GM21423 (cell line): ENCODE measurements at regions not wholly inside any gene's neighbourhood (a gene's known extent, or its start where the extent isn't known, plus 50 kb on each side); places are given as distances from the start of the nearest gene placed in this dataset.

Source experiments
- ATAC-seq: cut with Tn5 transposase; IDR thresholded peaks from one replicate; pipeline ENCODE4 v1.9.1; 2021; ENCODE audit warnings: mild to moderate bottlenecking, moderate library complexity; ENCODE audit not compliant: unreplicated experiment

DNA sequence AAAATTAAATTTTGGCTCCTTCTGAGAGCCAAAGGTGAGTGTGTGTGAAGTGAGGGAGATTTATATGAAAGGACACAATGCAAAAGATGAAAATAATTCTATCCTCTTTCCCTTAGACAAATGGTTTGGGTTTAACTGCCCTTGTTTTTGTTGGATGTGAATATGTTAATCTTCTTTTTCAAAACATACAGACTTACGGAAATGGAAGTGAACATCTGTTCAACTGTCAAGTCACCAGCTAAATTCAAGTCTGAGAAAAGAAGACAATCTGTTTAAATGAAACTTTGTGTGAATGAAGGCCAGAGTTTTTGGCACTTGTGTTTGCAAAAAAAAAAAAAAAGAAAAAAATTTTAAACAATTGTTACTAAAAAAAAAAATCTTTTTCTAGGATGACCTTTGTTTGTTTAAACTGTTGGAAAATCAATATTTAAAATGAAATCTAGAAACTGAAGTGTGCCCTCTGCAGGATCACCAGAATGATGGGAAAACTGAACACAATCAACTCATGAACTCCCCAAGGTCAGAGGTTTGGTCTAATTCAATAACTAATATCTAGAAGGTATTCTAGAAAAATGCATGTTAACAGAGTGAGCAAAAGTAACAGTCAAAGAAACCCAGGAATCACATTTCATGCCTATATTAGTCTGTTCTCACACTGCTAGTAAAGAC, 448.8 kb downstream of the FLRT2 start:
- ATAC-seq, result no peak

DNA sequence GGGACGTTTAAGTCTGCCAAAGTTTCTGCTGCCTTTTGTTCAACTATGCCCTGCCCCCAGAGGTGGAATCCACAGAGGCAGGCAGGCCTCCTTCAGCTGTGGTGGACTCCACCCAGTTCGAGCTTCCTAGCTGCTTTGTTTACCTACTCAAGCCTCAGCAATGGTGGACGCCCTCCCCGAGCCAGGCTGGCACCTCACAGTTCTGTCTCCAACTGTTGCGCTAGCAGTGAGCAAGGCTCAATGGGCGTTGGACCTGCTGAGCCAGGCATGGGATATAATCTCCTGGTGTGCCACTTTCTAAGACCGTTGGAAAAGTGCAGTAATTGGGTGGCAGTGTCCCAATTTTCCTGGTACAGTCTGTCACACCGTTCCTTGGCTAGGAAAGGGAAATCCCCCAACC, 444.7 kb downstream of the FLRT2 start:
- no peak for ATAC-seq

- ATAC-seq, result no peak
These were observed 433.5 kb downstream of the FLRT2 start for GRCh38 chr14:85963486-85963885.

DNA sequence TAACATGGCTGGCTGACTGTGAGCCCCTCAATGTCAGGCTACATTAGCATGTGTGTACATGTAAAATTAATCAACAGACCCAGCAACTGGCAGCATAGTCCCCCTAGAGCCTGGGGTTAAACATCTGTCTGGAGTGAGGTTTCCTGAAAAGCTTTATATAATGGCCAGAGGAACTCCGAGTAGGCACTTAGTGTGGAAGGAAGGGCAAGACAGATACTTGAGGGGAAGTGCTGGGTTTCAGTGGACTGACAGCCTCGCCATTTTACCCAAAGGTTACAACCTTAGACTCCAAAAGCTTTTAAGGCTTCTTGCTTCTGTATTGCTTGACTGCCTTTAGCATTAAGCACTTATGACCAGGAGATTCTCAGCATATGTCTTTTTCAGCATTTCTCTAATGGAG, 430.8 kb downstream of the FLRT2 start:
- no peak for ATAC-seq

GRCh38 chr14:85959063-85959462, 429.1 kb downstream of the FLRT2 start:
- ATAC-seq, result no peak

- no peak for ATAC-seq
These were observed 428.1 kb downstream of the FLRT2 start for GRCh38 chr14:85958069-85958468.

- ATAC-seq, result no peak
These were observed 423.3 kb downstream of the FLRT2 start for GRCh38 chr14:85953265-85953664.

- no peak for ATAC-seq
These were observed 418.2 kb downstream of the FLRT2 start for GRCh38 chr14:85948153-85948552.

DNA sequence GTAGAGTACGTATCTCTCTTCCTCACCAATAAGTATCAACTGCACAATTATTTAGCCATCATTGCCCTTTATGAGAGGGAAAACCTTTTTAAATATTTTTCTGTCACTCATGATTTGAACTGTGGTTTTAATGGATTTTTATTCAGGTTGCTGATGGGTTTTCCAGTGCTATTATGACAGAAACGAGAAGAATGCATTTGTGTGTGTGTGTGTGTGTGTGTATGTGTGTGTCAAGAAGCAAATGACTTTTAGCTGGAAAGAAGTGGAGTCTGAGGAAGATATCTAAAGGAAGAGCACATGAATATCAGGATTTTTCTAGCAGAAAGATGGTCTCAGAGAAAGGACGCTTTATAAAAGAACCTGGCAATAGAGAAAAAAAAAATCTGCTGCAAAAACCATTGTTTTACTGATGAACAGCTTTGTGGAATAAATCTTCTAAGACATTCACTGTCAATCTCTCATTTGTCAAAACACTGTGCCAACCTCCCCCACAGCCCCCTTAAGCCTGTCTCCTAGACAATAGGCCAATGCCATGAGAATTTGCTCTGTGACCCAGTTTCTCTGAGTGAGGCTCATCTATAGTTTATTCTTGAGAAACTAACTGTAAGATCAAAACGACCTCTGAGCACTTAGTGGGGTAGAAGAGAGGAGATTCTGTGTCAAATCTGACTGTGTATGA, 417.7 kb downstream of the FLRT2 start:
- ATAC-seq, result no peak

DNA sequence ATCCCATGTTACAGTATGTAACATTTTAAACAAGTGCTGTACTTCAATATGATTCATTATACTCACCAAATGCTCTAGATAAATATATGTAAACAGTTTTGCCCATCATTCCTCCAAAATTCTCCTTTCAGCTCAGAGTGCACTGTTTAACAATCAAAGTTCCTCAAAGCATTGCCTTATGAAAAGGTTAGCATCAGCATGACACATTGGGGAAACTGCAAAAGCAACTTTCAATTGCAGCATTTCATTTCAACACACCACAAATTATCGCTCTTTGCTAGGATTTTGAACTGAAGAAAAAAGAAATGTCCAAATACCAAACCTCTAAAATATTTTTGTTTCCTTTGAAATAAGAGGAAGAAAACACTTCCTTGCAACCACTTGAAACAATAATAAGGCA, 413.2 kb downstream of the FLRT2 start:
- no peak for ATAC-seq

GRCh38 chr14:85934886-85935254, 404.9 kb downstream of the FLRT2 start:
- peak; percentile 47 for ATAC-seq

DNA sequence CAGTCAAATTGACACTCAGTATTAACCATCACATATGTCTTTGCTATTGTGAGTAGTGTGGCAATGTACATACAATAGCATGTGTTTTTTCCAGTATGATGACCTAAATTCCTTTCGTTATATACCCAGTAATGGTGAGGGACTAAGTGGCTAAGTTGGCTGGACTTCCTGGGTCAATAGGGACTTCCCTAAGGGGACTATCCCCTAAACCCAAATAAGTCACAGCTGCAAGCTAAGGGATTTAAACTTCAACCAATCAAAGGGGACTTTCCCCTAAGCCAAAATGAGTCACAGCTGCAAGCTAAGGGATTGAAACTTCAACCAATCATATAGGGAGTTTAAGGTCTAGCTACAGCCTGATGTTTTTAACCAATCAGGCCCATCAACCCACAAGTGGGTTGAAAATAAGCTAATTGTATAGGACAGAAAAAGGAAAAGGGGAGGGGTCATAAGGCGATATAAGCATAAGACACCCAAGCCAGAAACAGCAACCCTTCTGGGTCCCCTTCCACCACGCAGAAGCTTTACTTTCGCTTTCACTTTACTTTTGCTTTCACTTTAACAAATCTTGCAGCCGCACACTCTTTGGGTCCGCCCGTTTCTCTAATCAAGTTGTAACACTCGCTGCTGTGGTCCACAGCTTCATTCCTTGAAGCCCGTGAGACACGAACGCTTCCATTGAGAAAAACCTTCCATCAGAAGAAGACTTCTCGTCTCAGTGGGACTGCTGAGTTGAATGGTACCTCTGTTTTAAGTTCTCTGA, 404.4 kb downstream of the FLRT2 start:
- peak; percentile 93 for ATAC-seq

GRCh38 chr14:85921241-85921640, 391.3 kb downstream of the FLRT2 start:
- no peak for ATAC-seq

DNA sequence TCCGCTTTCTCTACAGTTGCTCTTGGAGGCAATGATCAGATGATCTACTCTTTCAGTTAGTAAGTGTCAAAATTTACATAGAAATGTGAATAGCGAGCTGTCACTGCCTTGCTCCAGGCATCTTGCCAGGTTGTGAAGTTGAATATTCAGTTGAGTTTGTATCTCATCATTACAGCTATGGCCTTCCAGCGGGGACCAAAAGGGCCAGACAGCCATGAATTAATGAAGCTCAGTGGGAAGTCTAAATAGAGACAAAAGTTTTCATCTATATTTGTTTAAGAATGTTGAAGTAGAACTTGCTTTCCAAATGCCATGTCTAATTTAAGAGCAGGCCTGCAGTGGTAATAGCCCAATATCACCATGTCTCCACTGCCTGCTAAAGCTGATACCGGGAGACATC, 387.8 kb downstream of the FLRT2 start:
- ATAC-seq, result no peak

DNA sequence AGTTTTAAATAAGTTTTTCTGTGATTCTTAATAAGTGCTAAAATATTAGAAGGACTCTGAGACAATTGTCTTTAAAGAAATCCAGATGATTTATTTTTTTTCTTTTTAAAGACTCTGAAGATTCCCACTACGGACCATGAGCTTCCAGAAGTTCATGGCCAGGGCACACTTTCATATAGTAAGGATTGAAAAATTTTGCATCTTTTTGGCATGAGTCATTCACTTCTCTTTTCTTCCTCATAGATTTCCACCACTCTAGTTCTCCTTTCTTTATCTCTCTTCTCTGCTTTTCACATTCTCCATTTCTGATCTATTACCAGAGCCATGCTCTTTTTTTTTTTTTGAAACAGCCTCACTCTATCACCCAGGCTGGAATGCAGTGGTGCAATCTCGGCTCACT, 385.8 kb downstream of the FLRT2 start:
- ATAC-seq, result no peak

DNA sequence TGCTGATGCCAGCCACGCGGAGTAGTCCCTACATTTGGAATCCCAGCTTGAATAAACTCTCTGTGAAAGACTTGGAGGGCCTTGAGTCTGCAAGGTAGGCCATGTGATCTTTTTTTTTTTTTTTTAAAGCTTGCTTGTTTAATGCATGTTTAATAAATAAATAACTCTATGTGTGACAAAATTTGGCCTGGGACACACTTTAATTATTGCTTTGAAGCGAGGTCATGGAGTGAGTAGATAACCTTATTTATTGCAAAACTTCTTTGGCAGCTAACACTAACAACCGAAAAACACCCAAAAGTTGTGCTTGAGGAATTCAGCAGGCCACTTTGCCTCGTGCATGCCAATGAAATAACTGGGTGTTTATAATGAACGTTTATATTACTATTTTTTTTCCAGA, 382.2 kb downstream of the FLRT2 start:
- no peak for ATAC-seq

DNA sequence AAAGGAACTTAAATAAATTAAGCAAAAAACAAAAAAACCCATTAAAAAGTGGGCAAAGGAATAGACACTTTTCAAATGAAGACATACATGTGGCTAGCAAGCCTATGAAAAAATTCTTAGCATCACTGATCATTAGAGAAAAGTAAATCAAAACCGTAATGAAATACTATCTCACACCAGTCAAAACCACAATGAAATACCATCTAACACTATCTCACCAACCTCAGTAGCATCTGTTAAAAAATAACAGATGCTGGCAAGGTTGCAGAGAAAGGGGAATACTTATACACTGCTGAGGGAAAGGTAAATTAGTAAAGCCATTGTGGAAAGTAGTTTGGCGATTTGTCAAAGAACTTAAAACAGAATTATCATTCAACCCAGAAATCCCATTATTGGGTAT, 381.1 kb downstream of the FLRT2 start:
- ATAC-seq, result no peak

DNA sequence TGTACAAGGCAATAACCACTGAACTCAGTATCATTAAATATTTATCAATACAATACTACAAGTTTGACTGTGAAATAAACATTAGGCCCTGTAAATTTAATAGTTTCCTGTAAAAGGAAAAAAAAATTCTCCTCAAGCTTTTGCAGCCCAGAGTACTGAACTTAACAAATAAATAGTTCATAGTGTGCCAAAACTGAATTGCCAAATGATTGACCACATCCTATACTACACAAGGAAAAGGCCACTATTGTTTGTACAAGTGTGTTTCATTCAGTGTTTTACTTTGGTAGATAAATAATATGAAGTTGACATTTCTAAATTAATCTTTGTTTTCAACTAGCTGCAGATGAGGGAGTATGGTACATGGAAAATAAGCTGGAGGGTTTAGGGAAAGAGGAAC, 379.6 kb downstream of the FLRT2 start:
- no peak for ATAC-seq

DNA sequence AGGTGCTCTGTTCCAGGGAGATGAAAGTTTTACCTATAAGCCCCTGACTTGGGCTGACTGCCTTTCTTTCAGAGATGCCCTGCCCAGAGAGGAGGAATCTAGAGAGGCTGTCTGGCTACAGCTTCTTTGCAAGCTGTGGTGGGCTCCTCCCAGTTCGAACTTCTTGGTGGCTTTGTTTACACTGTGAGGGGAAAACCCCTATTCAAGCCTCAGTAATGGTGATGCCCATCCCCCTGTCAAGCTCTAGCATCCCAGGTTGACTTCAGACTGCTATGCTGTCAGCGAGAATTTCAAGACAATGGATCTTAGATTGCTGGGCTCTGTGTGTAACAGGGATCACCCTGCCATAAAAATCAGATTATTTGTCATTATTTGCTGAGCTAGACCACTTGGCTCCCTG, 377.6 kb downstream of the FLRT2 start:
- no peak for ATAC-seq

- ATAC-seq, result no peak
These were observed 367.9 kb downstream of the FLRT2 start for GRCh38 chr14:85897808-85898207.

DNA sequence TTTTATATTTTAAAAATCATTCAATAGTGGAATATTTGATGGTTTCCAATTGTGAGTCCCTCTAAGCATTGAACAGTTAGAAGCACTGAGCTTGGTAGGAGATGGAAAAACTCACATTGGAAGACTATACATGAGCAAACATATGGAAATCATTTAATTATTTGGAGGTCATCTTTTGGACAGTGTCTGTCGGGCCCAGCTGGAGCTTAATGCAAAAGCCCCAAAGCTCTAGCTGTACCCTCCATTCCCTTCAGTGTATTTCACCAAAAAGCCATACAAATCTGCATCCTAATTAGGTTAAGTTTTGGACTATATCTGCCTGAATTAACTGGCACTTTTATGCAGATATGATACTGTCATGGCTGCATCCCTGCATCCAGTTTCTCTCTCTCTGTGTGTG, 365.7 kb downstream of the FLRT2 start:
- ATAC-seq, result no peak

DNA sequence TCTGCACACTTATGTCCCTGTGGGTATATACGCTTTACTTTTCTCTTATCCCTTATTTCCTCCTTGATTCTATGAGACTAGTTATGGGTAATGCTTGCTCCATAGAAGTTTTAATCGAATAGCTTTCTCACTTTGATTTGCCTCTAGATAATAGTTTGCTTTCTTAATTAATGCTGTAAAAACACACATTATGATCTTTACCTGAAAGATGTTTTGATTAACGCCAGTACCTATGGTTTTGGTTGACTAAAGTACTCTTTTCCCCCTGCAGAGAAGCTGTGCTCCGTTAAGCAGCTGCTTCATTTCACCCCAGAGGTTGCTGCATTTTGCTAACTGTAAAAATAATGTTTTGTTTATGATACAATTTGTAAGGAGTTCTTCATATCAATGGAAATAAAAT, 362.3 kb downstream of the FLRT2 start:
- no peak for ATAC-seq
